H9 (cell line): ENCODE measurements at regions not wholly inside any gene's neighbourhood (a gene's known extent, or its start where the extent isn't known, plus 50 kb on each side); places are given as distances from the start of the nearest gene placed in this dataset.

Experiments used
- DNase-seq: peaks from one replicate; pipeline ENCODE4 v3.0.0-alpha.2; 2017
- H2AFZ ChIP-seq: one replicate; pipeline ENCODE4 v1.6.1; 2013; ENCODE audit warnings: mild to moderate bottlenecking, low read length, control low read depth, moderate library complexity
- H2AK5ac ChIP-seq: 2 replicates; pipeline ENCODE4 v1.6.1; 2013; ENCODE audit warnings: low read length, control low read depth, mixed read lengths; ENCODE audit not compliant: insufficient read length
- H2BK120ac ChIP-seq: one replicate; pipeline ENCODE4 v1.6.1; 2013; ENCODE audit warnings: low read depth, mild to moderate bottlenecking, low read length, control low read depth, inconsistent platforms; ENCODE audit not compliant: poor library complexity, severe bottlenecking
- H2BK12ac ChIP-seq: 2 replicates; pipeline ENCODE4 v1.6.1; 2013; ENCODE audit warnings: low read length, control low read depth, mixed read lengths, low read depth; ENCODE audit not compliant: insufficient read length
- H2BK15ac ChIP-seq: 2 replicates; pipeline ENCODE4 v1.6.1; 2013; ENCODE audit warnings: low read depth, low read length, control low read depth
- H2BK20ac ChIP-seq: one replicate; pipeline ENCODE4 v1.6.1; 2013; ENCODE audit warnings: low read depth, mild to moderate bottlenecking, low read length, control low read depth, inconsistent platforms; ENCODE audit not compliant: poor library complexity, severe bottlenecking
- H2BK5ac ChIP-seq: 2 replicates; pipeline ENCODE4 v1.6.1; 2013; ENCODE audit warnings: low read length, control low read depth, mixed read lengths; ENCODE audit not compliant: insufficient read length
- H3K14ac ChIP-seq: 2 replicates; pipeline ENCODE4 v1.6.1; 2013; ENCODE audit warnings: low read length, control low read depth; ENCODE audit not compliant: insufficient read depth
- H3K18ac ChIP-seq: 2 replicates; pipeline ENCODE4 v1.6.1; 2013; ENCODE audit warnings: low read depth, mild to moderate bottlenecking, mixed read lengths, low read length, control low read depth; ENCODE audit not compliant: insufficient read length
- H3K23ac ChIP-seq: 2 replicates; pipeline ENCODE4 v1.6.1; 2013; ENCODE audit warnings: low read length, control low read depth, mixed read lengths, low read depth; ENCODE audit not compliant: insufficient read length
- H3K23me2 ChIP-seq: 2 replicates; pipeline ENCODE4 v1.6.1; 2013; ENCODE audit warnings: low read depth, mild to moderate bottlenecking, mixed read lengths, low read length, control low read depth; ENCODE audit not compliant: insufficient read length, poor library complexity, severe bottlenecking
- H3K27ac ChIP-seq: 2 replicates; pipeline ENCODE4 v1.5.1; 2013; ENCODE audit warnings: low read length, control low read depth, mixed read lengths, low read depth; ENCODE audit not compliant: insufficient read length
- H3K27me3 ChIP-seq: 2 replicates; pipeline ENCODE4 v1.6.1; 2013; ENCODE audit warnings: low read length, control low read depth, inconsistent platforms; ENCODE audit not compliant: insufficient read depth
- H3K4ac ChIP-seq: 2 replicates; pipeline ENCODE4 v1.6.1; 2013; ENCODE audit warnings: low read depth, mild to moderate bottlenecking, control low read depth, inconsistent platforms, low read length, moderate library complexity
- H3K4me1 ChIP-seq: 2 replicates; pipeline ENCODE4 v1.6.1; 2013; ENCODE audit warnings: low read length, control low read depth, inconsistent platforms; ENCODE audit not compliant: insufficient read depth
- H3K4me2 ChIP-seq: 2 replicates; pipeline ENCODE4 v1.6.1; 2013; ENCODE audit warnings: low read length, control low read depth, mixed read lengths; ENCODE audit not compliant: insufficient read length, insufficient read depth
- H3K56ac ChIP-seq: 2 replicates; pipeline ENCODE4 v1.6.1; 2013; ENCODE audit warnings: low read depth, mild to moderate bottlenecking, mixed read lengths, low read length, control low read depth; ENCODE audit not compliant: insufficient read length
- H3K79me1 ChIP-seq: 2 replicates; pipeline ENCODE4 v1.6.1; 2013; ENCODE audit warnings: low read depth, mild to moderate bottlenecking, moderate library complexity, low read length, control low read depth, inconsistent platforms; ENCODE audit not compliant: insufficient read depth, poor library complexity, severe bottlenecking
- H3K79me2 ChIP-seq: 2 replicates; pipeline ENCODE4 v1.6.1; 2013; ENCODE audit warnings: low read length, control low read depth, inconsistent platforms; ENCODE audit not compliant: insufficient read depth
- H3K9ac ChIP-seq: 2 replicates; pipeline ENCODE4 v1.6.1; 2013; ENCODE audit warnings: low read length, control low read depth, mixed read lengths; ENCODE audit not compliant: insufficient read length; ENCODE audit errors: extremely low read depth
- H3K9me3 ChIP-seq: one replicate; pipeline ENCODE4 v1.6.1; 2013; ENCODE audit warnings: low read depth, low read length, inconsistent platforms; ENCODE audit not compliant: control insufficient read depth
- H3T11ph ChIP-seq: one replicate; pipeline ENCODE4 v1.6.1; 2013; ENCODE audit warnings: mild to moderate bottlenecking, low read length, control low read depth, inconsistent platforms
- H4K20me1 ChIP-seq: one replicate; pipeline ENCODE4 v1.6.1; 2013; ENCODE audit not compliant: control insufficient read depth, insufficient read length, insufficient read depth
- H4K5ac ChIP-seq: 2 replicates; pipeline ENCODE4 v1.6.1; 2013; ENCODE audit warnings: low read depth, mild to moderate bottlenecking, mixed read lengths, low read length, control low read depth; ENCODE audit not compliant: insufficient read length
- H4K8ac ChIP-seq: replicated peaks from 2 replicates; pipeline ENCODE4 v1.6.1; 2013; ENCODE audit warnings: low read length, control low read depth, mixed read lengths, low read depth; ENCODE audit not compliant: insufficient read length
- H4K91ac ChIP-seq: 2 replicates; pipeline ENCODE4 v1.6.1; 2013; ENCODE audit warnings: low read depth, mild to moderate bottlenecking, moderate library complexity, mixed read lengths, low read length, control low read depth; ENCODE audit not compliant: insufficient read length
- H3K27ac Mint-ChIP-seq, 3 experiments: 2 replicates in 2 of 3; 3 replicates in 1 of 3; pipeline ENCODE4 v1.8.0; 2020 to 2021; ENCODE audit warnings: mixed read lengths in 3 of 3, mild to moderate bottlenecking in 1 of 3, moderate library complexity in 1 of 3
- H3K27me3 Mint-ChIP-seq: 2 replicates; pipeline ENCODE4 v1.8.0; 2021; ENCODE audit warnings: low read depth, mild to moderate bottlenecking, moderate library complexity, mixed read lengths
- H3K36me3 Mint-ChIP-seq, 3 experiments: 2 replicates in 2 of 3; 3 replicates in 1 of 3; pipeline ENCODE4 v1.8.0; 2020 to 2021; ENCODE audit warnings: low read depth in 3 of 3, mixed read lengths in 3 of 3; ENCODE audit not compliant: insufficient read depth in 1 of 3
- H3K4me1 Mint-ChIP-seq, 2 experiments: 2 replicates each; pipeline ENCODE4 v1.8.0; 2020; ENCODE audit warnings: mixed read lengths in 2 of 2
- H3K4me3 Mint-ChIP-seq, 2 experiments: 2 replicates in 1 of 2; 3 replicates in 1 of 2; pipeline ENCODE4 v1.8.0; 2020 to 2021; ENCODE audit warnings: mild to moderate bottlenecking in 2 of 2, mixed read lengths in 2 of 2, moderate library complexity in 1 of 2
- H3K9me3 Mint-ChIP-seq, 2 experiments: 2 replicates in 1 of 2; 3 replicates in 1 of 2; pipeline ENCODE4 v1.8.0; 2020; ENCODE audit warnings: mild to moderate bottlenecking in 2 of 2, mixed read lengths in 2 of 2, moderate library complexity in 1 of 2
- WGBS: extraction: QIAGEN DNeasy Blood & Tissue Kit; methylation state at CpG from one replicate; pipeline ENCODE4 v1.1.7; 2013; ENCODE audit warnings: missing lambda C conversion rate, low lambda C conversion rate, mixed read lengths; ENCODE audit not compliant: insufficient read length; ENCODE audit errors: extremely low coverage; 5-methylcytosine and 5-hydroxymethylcytosine counted together
- TF ChIP-seq, protein P1 (sequence below): fragments of 200-600 bp; sonication (generic); conservative IDR thresholded peaks from 3 replicates; pipeline ENCODE4 v1.8.0; 2021; ENCODE audit warnings: antibody characterized with exemption, mild to moderate bottlenecking

DNA sequence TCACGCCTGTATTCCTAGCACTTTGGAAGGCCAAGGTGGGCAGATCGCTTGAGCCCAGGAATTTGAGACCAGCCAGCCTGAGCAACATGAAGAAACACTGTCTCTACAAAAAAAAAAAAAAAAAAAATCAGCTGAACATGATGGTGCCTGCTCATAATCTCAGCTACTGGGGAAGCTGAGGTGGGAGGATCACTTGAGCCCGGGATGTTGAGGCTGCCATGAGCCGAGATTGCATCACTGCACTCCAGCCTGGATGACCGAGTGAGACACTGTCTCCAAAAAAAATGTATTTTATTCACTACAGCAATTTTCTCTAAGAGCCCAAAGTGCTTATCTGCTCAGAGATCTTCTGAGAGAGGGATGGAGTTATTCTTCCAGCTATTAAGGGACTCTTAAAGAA, 215.8 kb upstream of the PPP3CA start:
- no peak overlapping the region for H2AK5ac ChIP-seq
- no peak overlapping the region for H2BK15ac ChIP-seq
- no peaks in the 10 kb centered on the region for H3K4me1 ChIP-seq
- no peak overlapping the region for H2BK20ac ChIP-seq
- no peak overlapping the region for H4K8ac ChIP-seq
- no peak overlapping the region for H2AFZ ChIP-seq
- no peaks in the 10 kb centered on the region for H3K27me3 Mint-ChIP-seq
- no peak overlapping the region for H4K5ac ChIP-seq
- H3K79me2 ChIP-seq = no peaks in the 10 kb centered on the region
- H3K27ac ChIP-seq = no peak overlapping the region
- no peak overlapping the region for H3K56ac ChIP-seq
- TF ChIP-seq, protein P1, sequence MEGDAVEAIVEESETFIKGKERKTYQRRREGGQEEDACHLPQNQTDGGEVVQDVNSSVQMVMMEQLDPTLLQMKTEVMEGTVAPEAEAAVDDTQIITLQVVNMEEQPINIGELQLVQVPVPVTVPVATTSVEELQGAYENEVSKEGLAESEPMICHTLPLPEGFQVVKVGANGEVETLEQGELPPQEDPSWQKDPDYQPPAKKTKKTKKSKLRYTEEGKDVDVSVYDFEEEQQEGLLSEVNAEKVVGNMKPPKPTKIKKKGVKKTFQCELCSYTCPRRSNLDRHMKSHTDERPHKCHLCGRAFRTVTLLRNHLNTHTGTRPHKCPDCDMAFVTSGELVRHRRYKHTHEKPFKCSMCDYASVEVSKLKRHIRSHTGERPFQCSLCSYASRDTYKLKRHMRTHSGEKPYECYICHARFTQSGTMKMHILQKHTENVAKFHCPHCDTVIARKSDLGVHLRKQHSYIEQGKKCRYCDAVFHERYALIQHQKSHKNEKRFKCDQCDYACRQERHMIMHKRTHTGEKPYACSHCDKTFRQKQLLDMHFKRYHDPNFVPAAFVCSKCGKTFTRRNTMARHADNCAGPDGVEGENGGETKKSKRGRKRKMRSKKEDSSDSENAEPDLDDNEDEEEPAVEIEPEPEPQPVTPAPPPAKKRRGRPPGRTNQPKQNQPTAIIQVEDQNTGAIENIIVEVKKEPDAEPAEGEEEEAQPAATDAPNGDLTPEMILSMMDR = no peak
- no peak overlapping the region for H2BK120ac ChIP-seq
- no peaks in the 10 kb centered on the region for H3K4me1 Mint-ChIP-seq
- H3K9ac ChIP-seq = no peak overlapping the region
- no peaks in the 10 kb centered on the region for H3K27me3 ChIP-seq
- H3T11ph ChIP-seq = no peak overlapping the region
- H3K4ac ChIP-seq = no peak overlapping the region
- H3K27ac Mint-ChIP-seq = no peak overlapping the region
- no peak overlapping the region for H3K4me2 ChIP-seq
- no peak overlapping the region for H4K91ac ChIP-seq
- H3K18ac ChIP-seq = no peak overlapping the region
- no peaks in the 10 kb centered on the region for H4K20me1 ChIP-seq
- WGBS = no CpG with 5 or more reads among the region's 5 CpGs
- H3K4me3 Mint-ChIP-seq = no peak overlapping the region
- no peak overlapping the region for H2BK12ac ChIP-seq
- H3K14ac ChIP-seq = no peak overlapping the region
- H2BK5ac ChIP-seq = no peak overlapping the region
- no peaks in the 10 kb centered on the region for H3K79me1 ChIP-seq
- no peak for DNase-seq
- peaks cover 3 to 5% of the 10 kb centered on the region in 2 experiments; a peak in 4 of 5 replicates for H3K9me3 Mint-ChIP-seq
- no peaks in the 10 kb centered on the region for H3K23me2 ChIP-seq
- H3K23ac ChIP-seq = no peak overlapping the region
- H3K9me3 ChIP-seq = no peaks in the 10 kb centered on the region
- peaks cover 0 to 5% (median 0%) of the 10 kb centered on the region in 3 experiments; a peak in 1 of 7 replicates for H3K36me3 Mint-ChIP-seq
